ENCODE measurements at regions not wholly inside any gene's neighbourhood (a gene's known extent, or its start where the extent isn't known, plus 50 kb on each side); places are given as distances from the start of the nearest gene placed in this dataset.

GRCh38 chrX:94977562-94977961 is 1303.6 kb downstream of the FAM133A start:
- TF ChIP-seq CTCF (IDR thresholded peaks at IDR 0.05) (no peak), POLR2AphosphoS5 (IDR thresholded peaks at IDR 0.05) (no peak), POLR2A (IDR thresholded peaks at IDR 0.05) (no peak), EP300 (IDR thresholded peaks at IDR 0.05) (no peak)

Data from sigmoid colon (tissue), 4 donors.